ENCODE measurements at regions not wholly inside any gene's neighbourhood (a gene's known extent, or its start where the extent isn't known, plus 50 kb on each side); places are given as distances from the start of the nearest gene placed in this dataset.
"Not testable (repeated sequence)": the region's sequence is repeated elsewhere in the genome, so short reads cannot be mapped to it uniquely, and the experiment has no call there.

GRCh38 chr13:81562598-81562997, 1221.7 kb upstream of the SPRY2 start:
- no peak for TF ChIP-seq CTCF (conservative IDR thresholded peaks at IDR 0.05; ENCODE audit: low read depth, low read length)
- TF ChIP-seq EZH2 (IDR thresholded peaks at IDR 0.05; ENCODE audit: low read length, unreplicated experiment) = no peak
- no peak for TF ChIP-seq EZH2phosphoT487 (IDR thresholded peaks at IDR 0.05; ENCODE audit: borderline replicate concordance, low read length)
- BruUV-seq (replicated peaks) = no TSS peak
- no peak overlapping the region for H3K4me2 ChIP-seq (ENCODE audit: low read length)
- no peaks in the 10 kb centered on the region for H3K9me3 ChIP-seq (ENCODE audit: low read length)
- intact Hi-C loops (cut with micrococcal nuclease) = no loop called here
- ChIA-PET POLR2A (ENCODE audit: unreplicated experiment) (no interaction called here), CTCF (no interaction called here)
- H3K9ac ChIP-seq (ENCODE audit: low read length) = no peak overlapping the region
- no peak overlapping the region for H3K27ac ChIP-seq (ENCODE audit: low read length)
- no peaks in the 10 kb centered on the region for H4K20me1 ChIP-seq (ENCODE audit: low read length)
- H3K4me1 ChIP-seq (ENCODE audit: insufficient read depth, low read length) = no peaks in the 10 kb centered on the region
- H3K79me2 ChIP-seq (ENCODE audit: low read length) = no peaks in the 10 kb centered on the region
- no peaks in the 10 kb centered on the region for H3F3A ChIP-seq (ENCODE audit: low read length, unreplicated experiment)
- DNase-seq (no peak), ATAC-seq (no peak)
- H2AFZ ChIP-seq (ENCODE audit: low read length) = no peak overlapping the region
- H3K27me3 ChIP-seq (ENCODE audit: low read length) = no peaks in the 10 kb centered on the region
- no peaks in the 10 kb centered on the region for H3K9me2 ChIP-seq (replicated peaks; ENCODE audit: low read length)
- H3K36me3 ChIP-seq (ENCODE audit: low read depth, low read length) = no peaks in the 10 kb centered on the region
- no peak overlapping the region for H3K4me3 ChIP-seq (ENCODE audit: low read length)

- intact Hi-C loops (cut with micrococcal nuclease) = no loop called here
- H3K4me3 ChIP-seq (ENCODE audit: low read length) = no peak overlapping the region
- no peaks in the 10 kb centered on the region for H3K79me2 ChIP-seq (ENCODE audit: low read length)
- no peaks in the 10 kb centered on the region for H3K4me1 ChIP-seq (ENCODE audit: insufficient read depth, low read length)
- H2AFZ ChIP-seq (ENCODE audit: low read length) = no peak overlapping the region
- TF ChIP-seq EZH2 (IDR thresholded peaks at IDR 0.05; ENCODE audit: low read length, unreplicated experiment) (no peak), CTCF (conservative IDR thresholded peaks at IDR 0.05; ENCODE audit: low read depth, low read length) (no peak), EZH2phosphoT487 (IDR thresholded peaks at IDR 0.05; ENCODE audit: borderline replicate concordance, low read length) (no peak)
- H3K36me3 ChIP-seq (ENCODE audit: low read depth, low read length) = no peaks in the 10 kb centered on the region
- H3K9me2 ChIP-seq (replicated peaks; ENCODE audit: low read length) = no peaks in the 10 kb centered on the region
- no peak overlapping the region for H3K27ac ChIP-seq (ENCODE audit: low read length)
- CTCF ChIA-PET = no interaction called here
- no peak for DNase-seq
- no peak overlapping the region for H3K4me2 ChIP-seq (ENCODE audit: low read length)
- H3K9ac ChIP-seq (ENCODE audit: low read length) = no peak overlapping the region
- ATAC-seq = no peak
- H3F3A ChIP-seq (ENCODE audit: low read length, unreplicated experiment) = no peaks in the 10 kb centered on the region
- H3K9me3 ChIP-seq (ENCODE audit: low read length) = no peaks in the 10 kb centered on the region
- POLR2A ChIA-PET (ENCODE audit: unreplicated experiment) = no interaction called here
- no TSS peak for BruUV-seq (replicated peaks)
- H4K20me1 ChIP-seq (ENCODE audit: low read length) = no peaks in the 10 kb centered on the region
- H3K27me3 ChIP-seq (ENCODE audit: low read length) = no peaks in the 10 kb centered on the region
Measured at GRCh38 chr13:81551036-81551435, 1210.1 kb upstream of the SPRY2 start.

GRCh38 chr13:81546294-81546693, 1205.4 kb upstream of the SPRY2 start:
- ATAC-seq; H3K9me3 ChIP-seq (ENCODE audit: low read length); H3K4me2 ChIP-seq (ENCODE audit: low read length); H4K20me1 ChIP-seq (ENCODE audit: low read length); POLR2A ChIA-PET (ENCODE audit: unreplicated experiment); DNase-seq; H3K36me3 ChIP-seq (ENCODE audit: low read depth, low read length); BruUV-seq (replicated peaks); H3F3A ChIP-seq (ENCODE audit: low read length, unreplicated experiment); CTCF ChIA-PET; H3K27ac ChIP-seq (ENCODE audit: low read length); H2AFZ ChIP-seq (ENCODE audit: low read length); H3K4me1 ChIP-seq (ENCODE audit: insufficient read depth, low read length); H3K79me2 ChIP-seq (ENCODE audit: low read length); H3K4me3 ChIP-seq (ENCODE audit: low read length); H3K9me2 ChIP-seq (replicated peaks; ENCODE audit: low read length); H3K9ac ChIP-seq (ENCODE audit: low read length); intact Hi-C loops (cut with micrococcal nuclease); H3K27me3 ChIP-seq (ENCODE audit: low read length): not testable (repeated sequence)
